Transverse colon (tissue), 4 donors: ENCODE measurements at regions not wholly inside any gene's neighbourhood (a gene's known extent, or its start where the extent isn't known, plus 50 kb on each side); places are given as distances from the start of the nearest gene placed in this dataset.

Experiments
- DNase-seq: peaks from one replicate; pipeline ENCODE4 v3.0.0-alpha.2; 2019
- H3K27ac ChIP-seq, 4 donors: fragments of 200-600 bp; sonication (generic); 2 replicates each; pipeline ENCODE4 v1.5.1; 2016 to 2018; ENCODE audit warnings: inconsistent platforms in 4 of 4
- H3K27me3 ChIP-seq: fragments of 200-600 bp; sonication (generic); 2 replicates; pipeline ENCODE4 v1.5.1; 2017; ENCODE audit warnings: inconsistent platforms
- H3K36me3 ChIP-seq, 4 donors: fragments of 200-600 bp; sonication (generic); 2 replicates each; pipeline ENCODE4 v1.5.1; 2017 to 2019; ENCODE audit warnings: inconsistent platforms in 4 of 4
- H3K4me1 ChIP-seq, 4 donors: fragments of 200-600 bp; sonication (generic); 2 replicates each; pipeline ENCODE4 v1.5.1; 2017 to 2020; ENCODE audit warnings: inconsistent platforms in 4 of 4
- H3K4me3 ChIP-seq, 4 donors: fragments of 200-600 bp; sonication (generic); 1 replicate in 1 of 4; 2 replicates in 3 of 4; pipeline versions ENCODE4 v1.5.1 to v1.6.1; 2017 to 2019; ENCODE audit warnings: inconsistent platforms in 4 of 4
- H3K9me3 ChIP-seq, 2 donors: fragments of 200-600 bp; sonication (generic); 2 replicates each; pipeline ENCODE4 v1.5.1; 2017 to 2019; ENCODE audit warnings: inconsistent platforms in 2 of 2
- EP300 ChIP-seq: sonication (generic); formaldehyde crosslinking; IDR thresholded peaks from one replicate; pipeline ENCODE4 v1.6.1; 2017; ENCODE audit warnings: antibody characterized with exemption, low read depth
- POLR2A ChIP-seq: fragments of 450-650 bp; IDR thresholded peaks from one replicate; pipeline ENCODE4 v1.6.1; 2016; ENCODE audit warnings: antibody characterized with exemption, mild to moderate bottlenecking, moderate library complexity
- POLR2AphosphoS5 ChIP-seq, 3 donors: sonication (generic); formaldehyde crosslinking; IDR thresholded peaks; one replicate each; pipeline ENCODE4 v1.6.1; 2016; ENCODE audit warnings: antibody characterized with exemption in 3 of 3
- WGBS, 2 donors: methylation state at CpG; one replicate each; pipeline ENCODE4 v1.1.5; 2018; ENCODE audit warnings: low coverage in 1 of 2; 5-methylcytosine and 5-hydroxymethylcytosine counted together
- in situ Hi-C, 4 donors: fragments of 200-750 bp; cut with MboI; loops; one replicate each; pipeline versions ENCODE4 v1.15.0 to v1.15.1; 2017; ENCODE audit warnings: low sequenced_read_pairs in 3 of 4, low pct_ligation_motif_present in 1 of 4, low pct_unique_long_range_greater_than_20kb in 1 of 4
- intact Hi-C: fragments of 100-400 bp; cut with DNase I; formaldehyde crosslinking; loops from one replicate; pipeline ENCODE4 v1.15.1; 2023; ENCODE audit warnings: low total_unique reads
- TF ChIP-seq, protein P1 (sequence below), 5 experiments: fragments of 200-600 bp in 3 of 5; fragments of 450-650 bp in 2 of 5; sonication (generic) in 3 of 5; IDR thresholded peaks; 1 replicate in 2 of 5; 2 replicates in 3 of 5; pipeline ENCODE4 v1.5.1; 2016 to 2017; ENCODE audit warnings: antibody characterized with exemption in 5 of 5, inconsistent platforms in 3 of 5, mild to moderate bottlenecking in 2 of 5, moderate library complexity in 1 of 5

- intact Hi-C loops (no loop called here), in situ Hi-C loops (no loop called here)
- WGBS, 2 donors, result 88 to 100% methylated on average over 2 to 3 of the region's 3 CpGs
- Histone ChIP-seq H3K4me3 (no peak overlapping the region), H3K27ac (no peak overlapping the region), H3K36me3 (no peaks in the 10 kb centered on the region), H3K9me3 (no peaks in the 10 kb centered on the region), H3K4me1 (no peaks in the 10 kb centered on the region), H3K27me3 (no peaks in the 10 kb centered on the region)
- no peak for DNase-seq
- no peak for TF ChIP-seq POLR2A
- TF ChIP-seq, protein P1, sequence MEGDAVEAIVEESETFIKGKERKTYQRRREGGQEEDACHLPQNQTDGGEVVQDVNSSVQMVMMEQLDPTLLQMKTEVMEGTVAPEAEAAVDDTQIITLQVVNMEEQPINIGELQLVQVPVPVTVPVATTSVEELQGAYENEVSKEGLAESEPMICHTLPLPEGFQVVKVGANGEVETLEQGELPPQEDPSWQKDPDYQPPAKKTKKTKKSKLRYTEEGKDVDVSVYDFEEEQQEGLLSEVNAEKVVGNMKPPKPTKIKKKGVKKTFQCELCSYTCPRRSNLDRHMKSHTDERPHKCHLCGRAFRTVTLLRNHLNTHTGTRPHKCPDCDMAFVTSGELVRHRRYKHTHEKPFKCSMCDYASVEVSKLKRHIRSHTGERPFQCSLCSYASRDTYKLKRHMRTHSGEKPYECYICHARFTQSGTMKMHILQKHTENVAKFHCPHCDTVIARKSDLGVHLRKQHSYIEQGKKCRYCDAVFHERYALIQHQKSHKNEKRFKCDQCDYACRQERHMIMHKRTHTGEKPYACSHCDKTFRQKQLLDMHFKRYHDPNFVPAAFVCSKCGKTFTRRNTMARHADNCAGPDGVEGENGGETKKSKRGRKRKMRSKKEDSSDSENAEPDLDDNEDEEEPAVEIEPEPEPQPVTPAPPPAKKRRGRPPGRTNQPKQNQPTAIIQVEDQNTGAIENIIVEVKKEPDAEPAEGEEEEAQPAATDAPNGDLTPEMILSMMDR (IDR thresholded peaks at IDR 0.05), result no peak
These were observed 116.0 kb upstream of the ARGLU1 start for GRCh38 chr13:106683918-106684317.

GRCh38 chr13:106683179-106683578 is 115.2 kb upstream of the ARGLU1 start:
- no peak overlapping the region for H3K27ac ChIP-seq
- no peaks in the 10 kb centered on the region for H3K36me3 ChIP-seq
- no peaks in the 10 kb centered on the region for H3K27me3 ChIP-seq
- DNase-seq, result no peak
- in situ Hi-C loops, result no loop called here
- H3K4me1 ChIP-seq, result no peaks in the 10 kb centered on the region
- no peak overlapping the region for H3K4me3 ChIP-seq
- TF ChIP-seq EP300 (no peak), POLR2AphosphoS5 (IDR thresholded peaks at IDR 0.05) (no peak), POLR2A (no peak)
- TF ChIP-seq, protein P1 (IDR thresholded peaks at IDR 0.05), result no peak
- WGBS, 2 donors, result 0 to 70% methylated on average over 1 to 8 of the region's 8 CpGs
- intact Hi-C loops, result no loop called here
- H3K9me3 ChIP-seq, result no peaks in the 10 kb centered on the region

GRCh38 chr13:106681997-106682396 is 114.1 kb upstream of the ARGLU1 start:
- TF ChIP-seq POLR2A (no peak), EP300 (no peak), POLR2AphosphoS5 (IDR thresholded peaks at IDR 0.05) (no peak)
- TF ChIP-seq, protein P1 (IDR thresholded peaks at IDR 0.05), result no peak
- Histone ChIP-seq H3K4me1 (no peaks in the 10 kb centered on the region), H3K4me3 (no peak overlapping the region), H3K27me3 (no peaks in the 10 kb centered on the region), H3K36me3 (no peaks in the 10 kb centered on the region), H3K27ac (no peak overlapping the region), H3K9me3 (no peaks in the 10 kb centered on the region)
- 79 to 84% methylated on average over 5 of the region's 5 CpGs for WGBS, 2 donors
- no peak for DNase-seq
- intact Hi-C loops, result no loop called here
- in situ Hi-C loops, result no loop called here

- Histone ChIP-seq H3K9me3 (no peaks in the 10 kb centered on the region), H3K4me1 (no peaks in the 10 kb centered on the region), H3K27me3 (no peaks in the 10 kb centered on the region), H3K36me3 (no peaks in the 10 kb centered on the region), H3K27ac (no peak overlapping the region), H3K4me3 (no peak overlapping the region)
- in situ Hi-C loops (no loop called here), intact Hi-C loops (no loop called here)
- no peak for DNase-seq
- TF ChIP-seq POLR2AphosphoS5 (IDR thresholded peaks at IDR 0.05) (no peak), POLR2A (no peak), EP300 (no peak)
- TF ChIP-seq, protein P1 (IDR thresholded peaks at IDR 0.05), result no peak
- WGBS, 2 donors, result 40 to 75% methylated on average over 2 to 3 of the region's 3 CpGs
These were observed 113.6 kb upstream of the ARGLU1 start for GRCh38 chr13:106681536-106681935.
